ENCODE measurements at regions not wholly inside any gene's neighbourhood (a gene's known extent, or its start where the extent isn't known, plus 50 kb on each side); places are given as distances from the start of the nearest gene placed in this dataset.
"Not testable (repeated sequence)": the region's sequence is repeated elsewhere in the genome, so short reads cannot be mapped to it uniquely, and the experiment has no call there.

- DNase-seq = no peak
Measured at GRCh38 chr9:129544761-129545160, 76.1 kb downstream of the C9orf50 start.

- DNase-seq = no peak
Measured at GRCh38 chr9:129542741-129543140, 78.2 kb downstream of the C9orf50 start.

GRCh38 chr9:129541270-129541669 lies 79.6 kb downstream of the C9orf50 start:
- DNase-seq = no peak

- no peak for DNase-seq
Measured at GRCh38 chr9:129539446-129539845, 81.5 kb downstream of the C9orf50 start.

GRCh38 chr9:129531860-129532402 lies 89.0 kb downstream of the C9orf50 start:
- not testable (repeated sequence) for DNase-seq

GRCh38 chr9:129527955-129528354 lies 92.9 kb downstream of the C9orf50 start:
- DNase-seq = not testable (repeated sequence)

- DNase-seq = no peak
Measured at GRCh38 chr9:129525656-129526196, 95.2 kb downstream of the C9orf50 start.

GRCh38 chr9:129524582-129525270 lies 96.2 kb downstream of the C9orf50 start:
- DNase-seq = no peak

GRCh38 chr9:129523943-129524581 lies 96.8 kb downstream of the C9orf50 start:
- DNase-seq = no peak

- no peak for DNase-seq
Measured at GRCh38 chr9:129522351-129522750, 98.5 kb downstream of the C9orf50 start.

- no peak for DNase-seq
Measured at GRCh38 chr9:129520082-129520481, 100.8 kb downstream of the C9orf50 start.

- no peak for DNase-seq
Measured at GRCh38 chr9:129518074-129518473, 102.8 kb downstream of the C9orf50 start.

- no peak for DNase-seq
Measured at GRCh38 chr9:129517006-129517405, 103.9 kb downstream of the C9orf50 start.

GRCh38 chr9:129514891-129515290 lies 106.0 kb downstream of the C9orf50 start:
- no peak for DNase-seq

- no peak for DNase-seq
Measured at GRCh38 chr9:129514497-129514867, 106.4 kb downstream of the C9orf50 start.

GRCh38 chr9:129513856-129514496 lies 106.9 kb downstream of the C9orf50 start:
- no peak for DNase-seq

- no peak for DNase-seq
Measured at GRCh38 chr9:129513282-129513681, 107.6 kb downstream of the C9orf50 start.

GRCh38 chr9:129511285-129511900 lies 109.5 kb downstream of the C9orf50 start:
- no peak for DNase-seq

GRCh38 chr9:129509533-129509928 lies 111.4 kb downstream of the C9orf50 start:
- no peak for DNase-seq

- no peak for DNase-seq
Measured at GRCh38 chr9:129507805-129508204, 113.1 kb downstream of the C9orf50 start.

- DNase-seq = no peak
Measured at GRCh38 chr9:129506892-129507291, 114.0 kb downstream of the C9orf50 start.

- no peak for DNase-seq
Measured at GRCh38 chr9:129506041-129506440, 114.9 kb downstream of the C9orf50 start.

- DNase-seq = no peak
Measured at GRCh38 chr9:129505270-129505902, 115.5 kb downstream of the C9orf50 start.
